Choroid plexus epithelial cell (primary cell): ENCODE measurements at regions not wholly inside any gene's neighbourhood (a gene's known extent, or its start where the extent isn't known, plus 50 kb on each side); places are given as distances from the start of the nearest gene placed in this dataset.

Source experiments
- DNase-seq: peaks from one replicate; pipeline ENCODE4 v3.0.0-alpha.2; 2010; ENCODE audit warnings: low read depth
- H3K4me3 ChIP-seq: 2 replicates; pipeline ENCODE4 v1.5.1; 2011; ENCODE audit warnings: low read depth, mild to moderate bottlenecking, control low read depth, low read length, moderate library complexity
- CTCF ChIP-seq: conservative IDR thresholded peaks from 2 replicates; pipeline ENCODE4 v1.5.1; 2011; ENCODE audit warnings: low read depth, mild to moderate bottlenecking, control low read depth, inconsistent platforms, low read length, moderate library complexity

- H3K4me3 ChIP-seq, result no peak overlapping the region
- DNase-seq, result no peak
- no peak for TF ChIP-seq CTCF
Measured at GRCh38 chr3:44099566-44100297, 142.0 kb upstream of the TOPAZ1 start.

DNA sequence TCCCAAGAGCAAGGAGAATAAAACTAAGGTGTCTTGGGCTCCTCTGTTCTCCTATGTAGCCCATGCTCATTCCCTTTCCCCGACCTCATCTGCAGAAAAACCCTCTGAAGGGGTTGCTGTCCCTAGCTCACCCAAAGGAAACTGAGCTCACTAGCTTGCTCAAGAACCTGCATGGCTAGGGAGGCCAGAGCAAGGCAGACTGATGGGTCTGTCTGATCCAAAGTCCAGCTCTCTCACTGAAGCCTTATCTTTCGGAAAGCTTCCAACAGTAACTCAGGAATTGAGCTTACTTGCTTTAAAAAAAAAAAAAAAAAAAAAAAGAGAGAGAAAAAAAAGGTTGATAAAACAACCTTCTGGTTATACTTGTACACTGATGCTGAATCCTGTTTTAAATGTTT, 141.4 kb upstream of the TOPAZ1 start:
- H3K4me3 ChIP-seq, result no peak overlapping the region
- no peak for DNase-seq
- TF ChIP-seq CTCF, result no peak

GRCh38 chr3:44104043-44104442, 137.6 kb upstream of the TOPAZ1 start:
- no peak overlapping the region for H3K4me3 ChIP-seq
- no peak for DNase-seq
- TF ChIP-seq CTCF, result no peak

DNA sequence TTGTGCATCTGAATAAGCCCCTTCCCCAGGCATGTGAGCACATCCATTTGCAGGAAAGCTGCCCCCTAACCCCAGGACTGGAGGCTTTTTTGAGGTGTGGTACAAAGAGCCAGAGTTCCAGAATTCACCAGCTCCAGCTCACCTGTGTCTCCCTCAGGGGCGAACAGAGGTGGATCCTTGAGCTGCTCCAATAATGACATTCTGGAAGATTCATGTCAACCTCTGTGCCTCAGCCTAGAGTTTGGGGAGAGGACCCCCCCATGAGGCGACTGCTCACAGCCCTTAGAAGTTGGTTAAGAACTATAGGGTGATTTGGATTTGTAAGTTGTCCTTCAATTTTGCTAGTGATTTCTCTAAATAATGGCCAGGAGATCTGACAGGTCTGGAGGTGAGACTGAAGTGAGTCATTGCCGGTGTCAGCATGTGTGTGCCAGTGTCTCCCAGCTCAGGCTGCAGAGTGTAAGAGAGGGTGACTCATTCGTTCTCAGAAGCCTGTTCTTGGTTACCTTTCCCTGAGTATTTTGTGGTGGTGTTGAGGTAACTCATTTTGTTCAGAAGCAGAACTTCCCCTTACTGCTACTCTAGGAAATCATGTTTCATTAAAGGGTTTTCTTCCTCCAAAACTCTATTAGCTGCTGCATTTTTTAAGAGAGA, 136.9 kb upstream of the TOPAZ1 start:
- peak; percentile 67 for DNase-seq
- H3K4me3 ChIP-seq, result no peak overlapping the region
- no peak for TF ChIP-seq CTCF

- no peak for TF ChIP-seq CTCF
- H3K4me3 ChIP-seq, result no peak overlapping the region
- no peak for DNase-seq
Measured at GRCh38 chr3:44105571-44105970, 136.1 kb upstream of the TOPAZ1 start.

GRCh38 chr3:44106756-44107155, 134.9 kb upstream of the TOPAZ1 start:
- no peak for TF ChIP-seq CTCF
- DNase-seq, result peak; percentile 19
- no peak overlapping the region for H3K4me3 ChIP-seq

GRCh38 chr3:44108481-44108880, 133.2 kb upstream of the TOPAZ1 start:
- H3K4me3 ChIP-seq, result no peak overlapping the region
- TF ChIP-seq CTCF, result no peak

More at GRCh38 chr3:44108481-44108880, 133.2 kb upstream of the TOPAZ1 start:
- no peak for DNase-seq
